Neural progenitor cell (in vitro differentiated cells): ENCODE measurements at regions not wholly inside any gene's neighbourhood (a gene's known extent, or its start where the extent isn't known, plus 50 kb on each side); places are given as distances from the start of the nearest gene placed in this dataset.
A peak's percentile ranks its signal among the peaks of the same experiment; 100 is the strongest.

Experiments used
- DNase-seq: peaks from one replicate; pipeline ENCODE4 v3.0.0-alpha.2; 2016; ENCODE audit warnings: low spot score
- H2AFZ ChIP-seq: fragments of 200-600 bp; sonication (generic); replicated peaks from 2 replicates; pipeline ENCODE4 v1.6.1; 2016; ENCODE audit warnings: antibody characterized with exemption
- H3F3A ChIP-seq: fragments of 200-600 bp; sonication (generic); 2 replicates; pipeline ENCODE4 v1.6.1; 2016; ENCODE audit warnings: antibody characterized with exemption, low read depth
- H3K27ac ChIP-seq: fragments of 200-600 bp; sonication (generic); 2 replicates; pipeline ENCODE4 v1.5.1; 2016; ENCODE audit warnings: mild to moderate bottlenecking
- H3K27me3 ChIP-seq: fragments of 200-600 bp; sonication (generic); 2 replicates; pipeline ENCODE4 v1.6.1; 2016; ENCODE audit warnings: mild to moderate bottlenecking, moderate library complexity
- H3K36me3 ChIP-seq: fragments of 200-600 bp; sonication (generic); 2 replicates; pipeline ENCODE4 v1.5.1; 2016
- H3K4me1 ChIP-seq: fragments of 200-600 bp; sonication (generic); 2 replicates; pipeline ENCODE4 v1.6.1; 2016; ENCODE audit warnings: mixed run types
- H3K4me2 ChIP-seq: fragments of 200-600 bp; sonication (generic); 2 replicates; pipeline ENCODE4 v1.6.1; 2016
- H3K4me3 ChIP-seq: fragments of 200-600 bp; sonication (generic); 2 replicates; pipeline ENCODE4 v1.5.1; 2016
- H3K79me2 ChIP-seq: fragments of 200-600 bp; sonication (generic); 2 replicates; pipeline ENCODE4 v1.6.1; 2016; ENCODE audit warnings: low read depth
- H3K9ac ChIP-seq: fragments of 200-600 bp; sonication (generic); 2 replicates; pipeline ENCODE4 v1.6.1; 2016
- H3K9me3 ChIP-seq: fragments of 200-600 bp; sonication (generic); 2 replicates; pipeline ENCODE4 v1.5.1; 2016; ENCODE audit warnings: low read depth
- H4K20me1 ChIP-seq: fragments of 200-600 bp; sonication (generic); 2 replicates; pipeline ENCODE4 v1.6.1; 2016; ENCODE audit warnings: low read depth
- H3K27ac Mint-ChIP-seq: 3 replicates; pipeline ENCODE4 v1.8.0; 2021; ENCODE audit warnings: mixed read lengths
- H3K27me3 Mint-ChIP-seq: 2 replicates; pipeline ENCODE4 v1.8.0; 2022; ENCODE audit warnings: low read depth, mild to moderate bottlenecking, inconsistent platforms, moderate library complexity, mixed read lengths; ENCODE audit not compliant: insufficient read depth
- H3K36me3 Mint-ChIP-seq: 3 replicates; pipeline ENCODE4 v1.8.0; 2021; ENCODE audit warnings: mixed read lengths
- H3K4me1 Mint-ChIP-seq: 3 replicates; pipeline ENCODE4 v1.8.0; 2021; ENCODE audit warnings: mixed read lengths
- H3K4me3 Mint-ChIP-seq: 3 replicates; pipeline ENCODE4 v1.8.0; 2021; ENCODE audit warnings: mild to moderate bottlenecking, moderate library complexity, mixed read lengths
- H3K9me3 Mint-ChIP-seq: 3 replicates; pipeline ENCODE4 v1.8.0; 2020; ENCODE audit warnings: mixed read lengths
- EZH2 ChIP-seq: fragments of 200-600 bp; sonication (generic); IDR thresholded peaks from 2 replicates; pipeline ENCODE4 v1.6.1; 2017; ENCODE audit warnings: antibody characterized with exemption, mild to moderate bottlenecking, moderate library complexity
- EZH2phosphoT487 ChIP-seq: fragments of 200-600 bp; sonication (generic); IDR thresholded peaks from 2 replicates; pipeline ENCODE4 v1.6.1; 2017; ENCODE audit warnings: antibody characterized with exemption
- TF ChIP-seq, protein P1 (sequence below): fragments of 200-600 bp; sonication (generic); IDR thresholded peaks from 2 replicates; pipeline ENCODE4 v1.5.1; 2017; ENCODE audit warnings: antibody characterized with exemption, mild to moderate bottlenecking

DNA sequence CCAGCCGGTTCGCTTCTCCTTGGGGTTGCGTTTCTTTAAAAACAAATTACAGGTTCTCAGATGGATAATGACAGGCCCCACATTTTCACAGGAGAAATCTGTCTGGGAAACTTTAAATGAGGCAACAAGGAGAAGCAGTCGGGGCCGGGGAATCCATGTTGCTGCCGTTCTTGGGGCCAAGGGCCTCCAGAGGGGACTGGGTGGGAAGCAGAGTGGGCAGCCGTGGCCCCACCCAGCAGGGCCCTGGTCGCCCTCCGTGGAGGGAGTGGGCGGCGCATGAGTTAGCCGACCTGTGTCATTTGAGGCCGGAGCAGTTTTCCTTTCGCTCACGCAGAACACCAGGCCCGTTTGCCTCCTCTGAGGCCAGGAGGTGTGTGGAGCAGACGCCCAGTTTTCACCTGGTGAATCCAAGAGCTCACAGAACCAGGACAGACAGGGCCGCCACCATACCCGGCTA lies 207.7 kb upstream of the CIBAR2 start:
- Histone ChIP-seq H3K27ac (no peak overlapping the region), H4K20me1 (no peaks in the 10 kb centered on the region), H3K4me1 (peaks cover 3% of the 10 kb centered on the region), H3K27me3 (no peaks in the 10 kb centered on the region), H3K4me3 (no peak overlapping the region), H3K9me3 (no peaks in the 10 kb centered on the region), H3K79me2 (no peaks in the 10 kb centered on the region), H3K9ac (no peak overlapping the region), H3F3A (peaks cover 6% of the 10 kb centered on the region), H2AFZ (no peak overlapping the region), H3K36me3 (no peaks in the 10 kb centered on the region), H3K4me2 (no peak overlapping the region)
- peak overlapping the region; percentile 25 for H3K27ac Mint-ChIP-seq
- no peak overlapping the region for H3K4me3 Mint-ChIP-seq
- DNase-seq: no peak
- peaks cover 16% of the 10 kb centered on the region for H3K27me3 Mint-ChIP-seq
- peaks cover 45% of the 10 kb centered on the region for H3K4me1 Mint-ChIP-seq
- H3K36me3 Mint-ChIP-seq: no peaks in the 10 kb centered on the region
- TF ChIP-seq EZH2phosphoT487 (no peak), EZH2 (no peak)
- TF ChIP-seq, protein P1, sequence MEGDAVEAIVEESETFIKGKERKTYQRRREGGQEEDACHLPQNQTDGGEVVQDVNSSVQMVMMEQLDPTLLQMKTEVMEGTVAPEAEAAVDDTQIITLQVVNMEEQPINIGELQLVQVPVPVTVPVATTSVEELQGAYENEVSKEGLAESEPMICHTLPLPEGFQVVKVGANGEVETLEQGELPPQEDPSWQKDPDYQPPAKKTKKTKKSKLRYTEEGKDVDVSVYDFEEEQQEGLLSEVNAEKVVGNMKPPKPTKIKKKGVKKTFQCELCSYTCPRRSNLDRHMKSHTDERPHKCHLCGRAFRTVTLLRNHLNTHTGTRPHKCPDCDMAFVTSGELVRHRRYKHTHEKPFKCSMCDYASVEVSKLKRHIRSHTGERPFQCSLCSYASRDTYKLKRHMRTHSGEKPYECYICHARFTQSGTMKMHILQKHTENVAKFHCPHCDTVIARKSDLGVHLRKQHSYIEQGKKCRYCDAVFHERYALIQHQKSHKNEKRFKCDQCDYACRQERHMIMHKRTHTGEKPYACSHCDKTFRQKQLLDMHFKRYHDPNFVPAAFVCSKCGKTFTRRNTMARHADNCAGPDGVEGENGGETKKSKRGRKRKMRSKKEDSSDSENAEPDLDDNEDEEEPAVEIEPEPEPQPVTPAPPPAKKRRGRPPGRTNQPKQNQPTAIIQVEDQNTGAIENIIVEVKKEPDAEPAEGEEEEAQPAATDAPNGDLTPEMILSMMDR: no peak
- peaks cover 2% of the 10 kb centered on the region for H3K9me3 Mint-ChIP-seq

DNA sequence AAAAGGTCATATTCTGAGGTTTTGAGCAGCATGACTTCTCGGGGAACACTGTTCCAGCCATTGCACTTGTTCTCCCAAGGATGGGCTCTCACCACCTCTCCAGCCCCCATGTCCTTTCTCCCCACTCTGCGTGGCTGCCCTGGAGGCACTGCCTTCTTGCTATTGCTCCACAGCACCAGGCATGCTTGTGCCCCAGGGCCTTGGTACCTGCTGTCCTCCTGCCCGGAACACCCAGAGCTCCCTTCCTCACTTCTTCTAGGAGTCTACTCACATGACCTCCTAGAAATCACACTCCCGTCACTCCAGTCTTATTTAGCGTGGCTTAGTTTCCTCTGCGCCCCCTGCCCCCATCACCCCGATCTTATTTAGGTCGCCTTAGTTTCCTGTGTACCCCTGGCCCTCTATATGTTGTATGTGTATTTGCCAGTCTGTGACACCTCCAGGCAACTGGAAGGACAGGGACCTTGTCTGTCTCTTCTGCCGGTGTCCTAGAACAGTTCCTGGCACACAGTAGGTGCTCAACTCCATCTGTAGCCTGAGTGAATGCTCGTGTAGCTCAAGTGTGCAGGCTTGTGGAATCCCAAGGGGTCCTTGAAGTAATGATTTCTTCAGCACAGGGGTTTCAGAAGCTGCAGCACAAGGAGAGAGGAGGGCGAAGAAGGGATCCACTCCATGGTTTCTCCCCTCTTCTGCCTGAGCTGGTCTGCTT lies 208.6 kb upstream of the CIBAR2 start:
- Histone ChIP-seq H3K4me2 (no peak overlapping the region), H2AFZ (no peak overlapping the region), H3K4me3 (no peak overlapping the region), H3K4me1 (no peaks in the 10 kb centered on the region), H3F3A (peaks cover 5% of the 10 kb centered on the region), H4K20me1 (no peaks in the 10 kb centered on the region), H3K27ac (no peak overlapping the region), H3K79me2 (no peaks in the 10 kb centered on the region), H3K9me3 (no peaks in the 10 kb centered on the region), H3K36me3 (no peaks in the 10 kb centered on the region), H3K9ac (no peak overlapping the region), H3K27me3 (no peaks in the 10 kb centered on the region)
- TF ChIP-seq EZH2phosphoT487 (no peak), EZH2 (no peak)
- no peaks in the 10 kb centered on the region for H3K36me3 Mint-ChIP-seq
- peaks cover 2% of the 10 kb centered on the region for H3K9me3 Mint-ChIP-seq
- H3K27me3 Mint-ChIP-seq: peaks cover 16% of the 10 kb centered on the region
- H3K4me1 Mint-ChIP-seq: peaks cover 39% of the 10 kb centered on the region
- no peak overlapping the region for H3K4me3 Mint-ChIP-seq
- DNase-seq: no peak
- peak overlapping the region; percentile 81 for H3K27ac Mint-ChIP-seq

DNA sequence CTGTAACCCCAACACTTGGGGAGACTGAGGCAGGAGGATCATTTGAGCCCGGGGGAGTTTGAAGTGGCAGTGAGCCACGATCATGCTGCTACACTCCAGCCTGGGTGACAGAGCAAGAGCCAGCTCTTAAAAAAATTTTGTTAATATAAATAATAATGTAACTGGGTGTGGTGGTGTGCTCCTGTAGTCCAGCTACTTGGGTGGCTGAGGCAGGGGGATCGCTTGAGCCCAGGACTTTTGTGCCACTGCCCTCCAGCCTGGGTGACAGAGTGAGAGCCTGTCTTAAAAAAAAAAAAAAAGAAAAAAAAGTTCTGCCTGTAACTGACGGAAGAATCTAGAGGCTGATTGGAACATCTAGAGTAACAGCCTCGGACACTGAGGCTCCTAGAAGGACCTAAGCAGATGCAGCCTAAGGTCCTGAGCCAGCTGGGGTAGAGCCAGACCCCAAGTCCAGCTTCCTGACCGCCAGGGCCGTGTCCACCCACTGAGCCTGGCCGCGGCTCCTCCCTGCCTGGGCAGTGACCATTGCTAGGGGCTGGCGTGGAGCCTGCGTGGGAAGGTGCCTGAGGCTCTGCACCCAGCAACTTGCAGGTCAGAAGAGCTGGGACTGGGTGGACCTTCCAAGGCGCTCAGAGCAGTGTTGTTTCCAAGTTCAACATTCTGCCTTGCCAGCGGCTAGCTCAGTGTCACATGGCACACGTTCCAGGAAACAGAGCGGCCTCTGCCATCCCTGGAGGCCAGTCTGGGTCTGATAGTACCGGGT lies 209.4 kb upstream of the CIBAR2 start:
- Mint-ChIP-seq H3K36me3 (no peaks in the 10 kb centered on the region), H3K4me3 (no peak overlapping the region), H3K27me3 (peaks cover 16% of the 10 kb centered on the region), H3K27ac (no peak overlapping the region), H3K9me3 (peaks cover 2% of the 10 kb centered on the region), H3K4me1 (peaks cover 38% of the 10 kb centered on the region)
- peaks cover 2% of the 10 kb centered on the region for H3K27me3 ChIP-seq
- H3K9me3 ChIP-seq: no peaks in the 10 kb centered on the region
- H3K79me2 ChIP-seq: no peaks in the 10 kb centered on the region
- TF ChIP-seq EZH2phosphoT487 (no peak), EZH2 (no peak)
- TF ChIP-seq, protein P1: no peak
- H3K4me2 ChIP-seq: no peak overlapping the region
- no peak for DNase-seq
- H3K4me3 ChIP-seq: no peak overlapping the region
- no peaks in the 10 kb centered on the region for H4K20me1 ChIP-seq
- H3F3A ChIP-seq: peaks cover 6% of the 10 kb centered on the region
- H2AFZ ChIP-seq: no peak overlapping the region
- peaks cover 2% of the 10 kb centered on the region for H3K4me1 ChIP-seq
- no peaks in the 10 kb centered on the region for H3K36me3 ChIP-seq
- no peak overlapping the region for H3K9ac ChIP-seq
- H3K27ac ChIP-seq: no peak overlapping the region
